ENCODE measurements at regions not wholly inside any gene's neighbourhood (a gene's known extent, or its start where the extent isn't known, plus 50 kb on each side); places are given as distances from the start of the nearest gene placed in this dataset.

GRCh38 chr20:3326779-3327521 lies 80.5 kb downstream of the DNAAF9 start:
- ATAC-seq (ENCODE audit: poor library complexity) (no peak), DNase-seq (no peak)
- ChIA-PET POLR2A (no interaction called here), CTCF (no interaction called here)
- intact Hi-C loops (cut with DNase I, micrococcal nuclease) = no loop called here
- Mint-ChIP-seq H3K9me3 (no peaks in the 10 kb centered on the region), H3K4me1 (ENCODE audit: low read depth) (peaks cover 35% of the 10 kb centered on the region), H3K27me3 (no peaks in the 10 kb centered on the region), H3K27ac (no peak overlapping the region), H3K36me3 (ENCODE audit: low read depth) (no peaks in the 10 kb centered on the region), H3K4me3 (no peak overlapping the region)
- H3K27me3 ChIP-seq (ENCODE audit: control insufficient read depth in 1 of 2, insufficient read depth in 2 of 2, low read length in 2 of 2) = no peaks in the 10 kb centered on the region
- TF ChIP-seq, protein P1, sequence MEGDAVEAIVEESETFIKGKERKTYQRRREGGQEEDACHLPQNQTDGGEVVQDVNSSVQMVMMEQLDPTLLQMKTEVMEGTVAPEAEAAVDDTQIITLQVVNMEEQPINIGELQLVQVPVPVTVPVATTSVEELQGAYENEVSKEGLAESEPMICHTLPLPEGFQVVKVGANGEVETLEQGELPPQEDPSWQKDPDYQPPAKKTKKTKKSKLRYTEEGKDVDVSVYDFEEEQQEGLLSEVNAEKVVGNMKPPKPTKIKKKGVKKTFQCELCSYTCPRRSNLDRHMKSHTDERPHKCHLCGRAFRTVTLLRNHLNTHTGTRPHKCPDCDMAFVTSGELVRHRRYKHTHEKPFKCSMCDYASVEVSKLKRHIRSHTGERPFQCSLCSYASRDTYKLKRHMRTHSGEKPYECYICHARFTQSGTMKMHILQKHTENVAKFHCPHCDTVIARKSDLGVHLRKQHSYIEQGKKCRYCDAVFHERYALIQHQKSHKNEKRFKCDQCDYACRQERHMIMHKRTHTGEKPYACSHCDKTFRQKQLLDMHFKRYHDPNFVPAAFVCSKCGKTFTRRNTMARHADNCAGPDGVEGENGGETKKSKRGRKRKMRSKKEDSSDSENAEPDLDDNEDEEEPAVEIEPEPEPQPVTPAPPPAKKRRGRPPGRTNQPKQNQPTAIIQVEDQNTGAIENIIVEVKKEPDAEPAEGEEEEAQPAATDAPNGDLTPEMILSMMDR (IDR thresholded peaks at IDR 0.05) = no peak
- peaks cover 2% of the 10 kb centered on the region for H3K36me3 ChIP-seq (ENCODE audit: insufficient read depth, low read length)
- H3K4me1 ChIP-seq (ENCODE audit: insufficient read depth, low read length) = peaks cover 20% of the 10 kb centered on the region
- no peak overlapping the region for H3K4me3 ChIP-seq (ENCODE audit: low read length)
- no peaks in the 10 kb centered on the region for H3K9me3 ChIP-seq (ENCODE audit: control insufficient read depth in 1 of 2, insufficient read depth in 1 of 2, low read length in 2 of 2)
- H3K27ac ChIP-seq (ENCODE audit: low read depth in 1 of 2, low read length in 2 of 2) = no peak overlapping the region

DNA sequence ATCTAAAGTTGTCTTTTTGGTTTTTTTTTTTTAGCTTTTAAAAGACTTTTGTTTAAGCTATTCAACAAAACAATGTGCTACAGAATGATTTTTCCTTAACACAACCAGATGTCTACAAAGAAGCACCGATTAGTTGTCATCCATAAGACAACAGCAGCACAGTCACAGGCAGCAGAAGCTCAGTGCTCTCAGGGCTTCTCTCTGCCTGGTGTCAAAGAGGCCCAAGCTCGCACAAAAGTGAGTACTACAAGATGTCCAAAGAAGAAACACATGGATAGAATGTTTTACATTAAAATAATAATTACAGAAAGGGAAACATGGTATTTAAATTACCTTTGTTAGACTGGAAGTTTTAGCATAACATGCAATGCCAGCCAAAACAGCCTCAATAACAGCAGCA lies 81.6 kb downstream of the DNAAF9 start:
- TF ChIP-seq, protein P1 (IDR thresholded peaks at IDR 0.05) = no peak
- Histone ChIP-seq H3K27me3 (ENCODE audit: control insufficient read depth in 1 of 2, insufficient read depth in 2 of 2, low read length in 2 of 2) (no peaks in the 10 kb centered on the region), H3K27ac (ENCODE audit: low read depth in 1 of 2, low read length in 2 of 2) (no peak overlapping the region), H3K9me3 (ENCODE audit: control insufficient read depth in 1 of 2, insufficient read depth in 1 of 2, low read length in 2 of 2) (no peaks in the 10 kb centered on the region), H3K4me1 (ENCODE audit: insufficient read depth, low read length) (peaks cover 20% of the 10 kb centered on the region), H3K4me3 (ENCODE audit: low read length) (no peak overlapping the region), H3K36me3 (ENCODE audit: insufficient read depth, low read length) (peaks cover 2% of the 10 kb centered on the region)
- H3K4me3 Mint-ChIP-seq = no peak overlapping the region
- CTCF ChIA-PET = no interaction called here
- peaks cover 30% of the 10 kb centered on the region for H3K4me1 Mint-ChIP-seq (ENCODE audit: low read depth)
- intact Hi-C loops (cut with DNase I, micrococcal nuclease) = no loop called here
- no peaks in the 10 kb centered on the region for H3K9me3 Mint-ChIP-seq
- ATAC-seq (ENCODE audit: poor library complexity) (no peak), DNase-seq (no peak)
- H3K36me3 Mint-ChIP-seq (ENCODE audit: low read depth) = no peaks in the 10 kb centered on the region
- no peaks in the 10 kb centered on the region for H3K27me3 Mint-ChIP-seq
- H3K27ac Mint-ChIP-seq = no peak overlapping the region
- POLR2A ChIA-PET = no interaction called here

DNA sequence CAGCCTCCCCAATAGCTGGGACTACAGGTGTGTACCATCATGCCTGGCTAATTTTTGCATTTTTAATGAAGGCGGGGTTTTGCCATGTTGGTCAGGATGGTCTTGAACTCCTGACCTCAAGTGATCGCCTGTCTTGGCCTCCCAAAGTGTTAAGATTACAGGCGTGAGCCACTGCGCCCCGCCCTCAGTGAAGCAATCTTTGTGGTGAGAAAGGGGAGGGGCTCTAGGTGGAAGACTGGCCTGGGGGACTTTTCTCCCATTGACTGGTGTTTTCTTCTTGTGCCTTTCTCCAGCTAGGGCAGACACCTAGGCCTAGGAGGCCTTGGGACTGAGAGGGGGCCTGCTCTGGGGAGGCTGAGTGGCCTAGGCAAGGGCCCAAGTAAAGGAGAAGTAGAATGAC lies 84.1 kb downstream of the DNAAF9 start:
- Mint-ChIP-seq H3K27me3 (no peaks in the 10 kb centered on the region), H3K9me3 (no peaks in the 10 kb centered on the region), H3K4me3 (no peak overlapping the region), H3K27ac (no peak overlapping the region), H3K36me3 (ENCODE audit: low read depth) (no peaks in the 10 kb centered on the region), H3K4me1 (ENCODE audit: low read depth) (peaks cover 16% of the 10 kb centered on the region)
- CTCF ChIA-PET = no interaction called here
- H3K27me3 ChIP-seq (ENCODE audit: control insufficient read depth in 1 of 2, insufficient read depth in 2 of 2, low read length in 2 of 2) = no peaks in the 10 kb centered on the region
- DNase-seq (peak in 4 of 14 experiments; percentile 4 to 30 (median 19)), ATAC-seq (ENCODE audit: poor library complexity) (no peak)
- H3K4me3 ChIP-seq (ENCODE audit: low read length) = no peak overlapping the region
- intact Hi-C loops (cut with DNase I, micrococcal nuclease) = no loop called here
- H3K4me1 ChIP-seq (ENCODE audit: insufficient read depth, low read length) = peaks cover 10% of the 10 kb centered on the region
- H3K27ac ChIP-seq (ENCODE audit: low read depth in 1 of 2, low read length in 2 of 2) = no peak overlapping the region
- POLR2A ChIA-PET = no interaction called here
- TF ChIP-seq, protein P1 (IDR thresholded peaks at IDR 0.05) = no peak
- H3K36me3 ChIP-seq (ENCODE audit: insufficient read depth, low read length) = peaks cover 2% of the 10 kb centered on the region
- H3K9me3 ChIP-seq (ENCODE audit: control insufficient read depth in 1 of 2, insufficient read depth in 1 of 2, low read length in 2 of 2) = no peaks in the 10 kb centered on the region

All from CD4-positive, alpha-beta T cell (primary cell).